H1 (cell line): ENCODE measurements at regions not wholly inside any gene's neighbourhood (a gene's known extent, or its start where the extent isn't known, plus 50 kb on each side); places are given as distances from the start of the nearest gene placed in this dataset.

Experiments used
- CTCF ChIA-PET: fragments of 300-600 bp; sonication (Branson Sonifier 250); formaldehyde crosslinking; loops from one replicate; lab custom pipeline; 2021; ENCODE audit not compliant: partially characterized antibody; lab: Charles Lee
- POLR2A ChIA-PET: fragments of 300-600 bp; sonication (Branson Sonifier 250); formaldehyde crosslinking; loops from one replicate; lab custom pipeline; 2021; ENCODE audit warnings: inconsistent platforms; ENCODE audit not compliant: partially characterized antibody; lab: Charles Lee
- DNase-seq, 2 experiments: peaks; one replicate each; pipeline versions ENCODE4 v3.0.0 to v3.0.0-alpha.2; 2010 to 2022; ENCODE audit warnings: low spot score in 2 of 2, low read depth in 1 of 2, mixed read lengths in 1 of 2
- FAIRE-seq: peaks from 2 replicates; lab custom pipeline; 2011; peaks lifted over from hg19 to GRCh38; lab: Jason Lieb, UNC
- H2AFZ ChIP-seq: 2 replicates; pipeline ENCODE4 v1.8.1; 2012; ENCODE audit warnings: low read length, inconsistent platforms
- H2AK5ac ChIP-seq: 2 replicates; pipeline ENCODE4 v1.6.1; 2013; ENCODE audit warnings: low read depth, low read length
- H2BK120ac ChIP-seq: replicated peaks from 2 replicates; pipeline ENCODE3; 2013; ENCODE audit warnings: low read depth, low read length, inconsistent platforms
- H2BK12ac ChIP-seq: 2 replicates; pipeline ENCODE4 v1.6.1; 2013; ENCODE audit warnings: low read depth, low read length
- H2BK15ac ChIP-seq: 2 replicates; pipeline ENCODE4 v1.6.1; 2013; ENCODE audit warnings: low read length
- H2BK20ac ChIP-seq: 2 replicates; pipeline ENCODE4 v1.6.1; 2013; ENCODE audit warnings: low read length
- H2BK5ac ChIP-seq: 2 replicates; pipeline ENCODE4 v1.6.1; 2013; ENCODE audit warnings: low read depth, low read length
- H3K14ac ChIP-seq: 2 replicates; pipeline ENCODE4 v1.6.1; 2013; ENCODE audit warnings: inconsistent platforms; ENCODE audit not compliant: insufficient read length
- H3K18ac ChIP-seq: 2 replicates; pipeline ENCODE4 v1.6.1; 2013; ENCODE audit warnings: low read length; ENCODE audit errors: extremely low read depth
- H3K23ac ChIP-seq: 2 replicates; pipeline ENCODE4 v1.6.1; 2013; ENCODE audit warnings: inconsistent platforms; ENCODE audit not compliant: insufficient read length
- H3K23me2 ChIP-seq: 2 replicates; pipeline ENCODE4 v1.6.1; 2013; ENCODE audit warnings: low read depth, low read length
- H3K27ac ChIP-seq: 2 replicates; pipeline ENCODE4 v1.6.1; 2011; ENCODE audit warnings: low read depth, low read length, inconsistent platforms
- H3K27me3 ChIP-seq, 4 experiments: replicated peaks in 1 of 4; 1 replicate in 1 of 4; 2 replicates in 3 of 4; pipeline versions ENCODE4 v1.6.1 to v1.8.1; 2011 to 2013; ENCODE audit warnings: low read length in 3 of 4, mild to moderate bottlenecking in 3 of 4, inconsistent platforms in 2 of 4, mixed read lengths in 2 of 4, moderate library complexity in 1 of 4; ENCODE audit not compliant: control insufficient read depth in 3 of 4, insufficient read depth in 3 of 4; ENCODE audit errors: extremely low read depth in 1 of 4
- H3K36me3 ChIP-seq, 4 experiments: 2 replicates each; pipeline versions ENCODE4 v1.6.1 to v1.8.1; 2011 to 2013; ENCODE audit warnings: mild to moderate bottlenecking in 4 of 4, low read length in 3 of 4, moderate library complexity in 2 of 4, control low read depth in 1 of 4, inconsistent platforms in 1 of 4; ENCODE audit not compliant: insufficient read depth in 4 of 4, control insufficient read depth in 2 of 4
- H3K4ac ChIP-seq: replicated peaks from 2 replicates; pipeline ENCODE3; 2013; ENCODE audit warnings: low read length, low read depth, mixed read lengths, inconsistent platforms; ENCODE audit not compliant: insufficient read length
- H3K4me1 ChIP-seq, 4 experiments: replicated peaks in 1 of 4; 1 replicate in 1 of 4; 2 replicates in 3 of 4; pipeline versions ENCODE4 v1.6.1 to v1.8.1; 2011 to 2013; ENCODE audit warnings: low read length in 3 of 4, inconsistent platforms in 2 of 4, mixed read lengths in 1 of 4; ENCODE audit not compliant: insufficient read depth in 4 of 4, control insufficient read depth in 3 of 4
- H3K4me2 ChIP-seq, 2 experiments: 2 replicates each; pipeline versions ENCODE4 v1.6.1 to v1.8.1; 2011 to 2013; ENCODE audit warnings: low read depth in 2 of 2, low read length in 2 of 2, control low read depth in 1 of 2, inconsistent platforms in 1 of 2, mild to moderate bottlenecking in 1 of 2; ENCODE audit not compliant: insufficient read depth in 1 of 2
- H3K4me3 ChIP-seq, 4 experiments: fragments of 200-600, 300-600 bp in 1 of 4; sonication (generic), shearing (Covaris generic), sonication (Bioruptor Twin) in 1 of 4; 2 replicates each; pipeline versions ENCODE4 v1.5.1 to v1.8.1; 2011 to 2016; ENCODE audit warnings: low read length in 4 of 4, low read depth in 3 of 4, control low read depth in 2 of 4, inconsistent platforms in 2 of 4, mild to moderate bottlenecking in 2 of 4, mixed read lengths in 1 of 4, moderate library complexity in 1 of 4; ENCODE audit not compliant: insufficient read depth in 2 of 4; ENCODE audit errors: extremely low read depth in 1 of 4
- H3K56ac ChIP-seq: replicated peaks from 2 replicates; pipeline ENCODE3; 2013; ENCODE audit warnings: low read depth, mild to moderate bottlenecking, mixed read lengths, low read length, inconsistent platforms; ENCODE audit not compliant: insufficient read length
- H3K79me1 ChIP-seq: 2 replicates; pipeline ENCODE4 v1.6.1; 2013; ENCODE audit warnings: low read depth, low read length, control low read depth
- H3K79me2 ChIP-seq, 2 experiments: 2 replicates each; pipeline versions ENCODE4 v1.6.1 to v1.8.1; 2012 to 2013; ENCODE audit warnings: low read length in 2 of 2, mild to moderate bottlenecking in 2 of 2, inconsistent platforms in 1 of 2; ENCODE audit not compliant: insufficient read depth in 2 of 2, control insufficient read depth in 1 of 2
- H3K9ac ChIP-seq, 4 experiments: replicated peaks in 1 of 4; 1 replicate in 1 of 4; 2 replicates in 3 of 4; pipeline versions ENCODE4 v1.6.1 to v1.8.1; 2011 to 2013; ENCODE audit warnings: low read depth in 3 of 4, low read length in 3 of 4, control low read depth in 2 of 4, mild to moderate bottlenecking in 2 of 4, moderate library complexity in 2 of 4, inconsistent platforms in 1 of 4; ENCODE audit errors: extremely low read depth in 1 of 4
- H3K9me3 ChIP-seq, 2 experiments: 2 replicates each; pipeline versions ENCODE4 v1.6.1 to v1.8.1; 2012 to 2013; ENCODE audit warnings: mild to moderate bottlenecking in 2 of 2, moderate library complexity in 2 of 2, control low read depth in 1 of 2, inconsistent platforms in 1 of 2, low read depth in 1 of 2, low read length in 1 of 2, mixed read lengths in 1 of 2; ENCODE audit not compliant: insufficient read depth in 2 of 2
- H4K20me1 ChIP-seq, 2 experiments: replicated peaks in 1 of 2; 2 replicates each; pipeline versions ENCODE3 to v1.8.1; 2011 to 2013; ENCODE audit warnings: inconsistent platforms in 2 of 2, low read length in 2 of 2, mild to moderate bottlenecking in 1 of 2; ENCODE audit not compliant: insufficient read depth in 2 of 2, control insufficient read depth in 1 of 2
- H4K5ac ChIP-seq: 2 replicates; pipeline ENCODE4 v1.6.1; 2013; ENCODE audit warnings: low read length, low read depth, mixed read lengths, inconsistent platforms; ENCODE audit not compliant: insufficient read length
- H4K8ac ChIP-seq: 2 replicates; pipeline ENCODE4 v1.8.0; 2013; ENCODE audit warnings: mild to moderate bottlenecking, moderate library complexity, low read length, inconsistent platforms; ENCODE audit not compliant: insufficient read depth; ENCODE audit errors: extremely low read depth
- H4K91ac ChIP-seq: replicated peaks from 2 replicates; pipeline ENCODE3; 2013; ENCODE audit warnings: low read length, mixed read lengths, inconsistent platforms; ENCODE audit not compliant: insufficient read length
- ATF2 ChIP-seq: IDR thresholded peaks from 2 replicates; pipeline ENCODE4 v1.6.1; 2012; ENCODE audit warnings: low read length, inconsistent platforms
- CBX8 ChIP-seq: fragments of 300-800, 300-1000 bp; sonication (generic); IDR thresholded peaks from 2 replicates; pipeline ENCODE4 v1.7.1; 2016; ENCODE audit warnings: low read depth, low read length, borderline replicate concordance
- SIN3A ChIP-seq, 2 experiments: IDR thresholded peaks in 1 of 2; conservative IDR thresholded peaks in 1 of 2; 2 replicates each; pipeline ENCODE4 v1.6.1; 2011 to 2012; ENCODE audit warnings: low read length in 2 of 2, improper control_type of control experiment in 1 of 2, low read depth in 1 of 2, mild to moderate bottlenecking in 1 of 2
- SIRT6 ChIP-seq: IDR thresholded peaks from one replicate; pipeline ENCODE4 v1.7.1; 2012; ENCODE audit warnings: low read length, inconsistent platforms

GRCh38 chr15:62663547-62663946, 379.0 kb upstream of the TPM1 start:
- H3K79me2 ChIP-seq = no peaks in the 10 kb centered on the region
- no peak overlapping the region for H2BK15ac ChIP-seq
- TF ChIP-seq SIN3A (conservative IDR thresholded peaks at IDR 0.05 in 1 of 2, IDR thresholded peaks at IDR 0.05 in 1 of 2; ENCODE audit: low read depth in 1 of 2, low read length in 2 of 2) (no peak), SIRT6 (no peak), CBX8 (no peak), ATF2 (no peak)
- H3K4me3 ChIP-seq = no peak overlapping the region
- H2AK5ac ChIP-seq = no peak overlapping the region
- H2BK5ac ChIP-seq = no peak overlapping the region
- no peak overlapping the region for H3K56ac ChIP-seq
- no peaks in the 10 kb centered on the region for H3K27me3 ChIP-seq
- H3K27ac ChIP-seq = no peak overlapping the region
- CTCF ChIA-PET = interaction anchor here (0.6 to 0.7 kb wide), 2 partner anchors 78 to 315 kb away, joined by 3 read pairs; no protein-coding TSS in a partner anchor
- H4K91ac ChIP-seq = no peak overlapping the region
- H3K36me3 ChIP-seq = no peaks in the 10 kb centered on the region
- no peak overlapping the region for H4K5ac ChIP-seq
- H4K8ac ChIP-seq = no peak overlapping the region
- FAIRE-seq (no peak), DNase-seq (no peak)
- H2BK20ac ChIP-seq = no peak overlapping the region
- no peak overlapping the region for H3K14ac ChIP-seq
- no peak overlapping the region for H3K18ac ChIP-seq
- H3K4me2 ChIP-seq = no peak overlapping the region
- H2BK12ac ChIP-seq = no peak overlapping the region
- no peaks in the 10 kb centered on the region for H3K9me3 ChIP-seq
- H4K20me1 ChIP-seq = no peaks in the 10 kb centered on the region
- POLR2A ChIA-PET = no interaction called here
- H3K23me2 ChIP-seq = no peaks in the 10 kb centered on the region
- no peak overlapping the region for H3K23ac ChIP-seq
- no peak overlapping the region for H3K4ac ChIP-seq
- H3K79me1 ChIP-seq = no peaks in the 10 kb centered on the region
- H3K4me1 ChIP-seq = peaks cover 0 to 3% (median 0%) of the 10 kb centered on the region in 4 experiments; a peak in 1 of 7 replicates
- no peak overlapping the region for H2AFZ ChIP-seq
- no peak overlapping the region for H3K9ac ChIP-seq
- no peak overlapping the region for H2BK120ac ChIP-seq
